Mesenchymal stem cell (in vitro differentiated cells and primary cell): ENCODE measurements at regions not wholly inside any gene's neighbourhood (a gene's known extent, or its start where the extent isn't known, plus 50 kb on each side); places are given as distances from the start of the nearest gene placed in this dataset.
"Not testable (repeated sequence)": the region's sequence is repeated elsewhere in the genome, so short reads cannot be mapped to it uniquely, and the experiment has no call there.

Source experiments
- DNase-seq: peaks from one replicate; pipeline ENCODE4 v3.0.0-alpha.2; 2013
- H2AFZ ChIP-seq: one replicate; pipeline ENCODE4 v1.6.1; 2013; ENCODE audit warnings: low read depth, mild to moderate bottlenecking, control low read depth, inconsistent platforms, low read length, moderate library complexity
- H2AK5ac ChIP-seq: 2 replicates; pipeline ENCODE4 v1.6.1; 2013; ENCODE audit warnings: low read length, moderate library complexity, mild to moderate bottlenecking, inconsistent platforms; ENCODE audit not compliant: severe bottlenecking
- H2BK120ac ChIP-seq: one replicate; pipeline ENCODE4 v1.6.1; 2013; ENCODE audit warnings: low read depth, mild to moderate bottlenecking, inconsistent platforms, low read length, moderate library complexity
- H2BK12ac ChIP-seq, 2 experiments: one replicate each; pipeline ENCODE4 v1.6.1; 2013; ENCODE audit warnings: inconsistent platforms in 2 of 2, low read length in 2 of 2, mild to moderate bottlenecking in 2 of 2, moderate library complexity in 2 of 2, control low read depth in 1 of 2
- H2BK15ac ChIP-seq: one replicate; pipeline ENCODE4 v1.6.1; 2013; ENCODE audit warnings: mild to moderate bottlenecking, low read depth, inconsistent platforms; ENCODE audit not compliant: poor library complexity, severe bottlenecking
- H2BK5ac ChIP-seq: 2 replicates; pipeline ENCODE4 v1.6.1; 2013; ENCODE audit warnings: low read depth, mild to moderate bottlenecking, low read length, control low read depth, inconsistent platforms; ENCODE audit not compliant: poor library complexity, severe bottlenecking
- H3K14ac ChIP-seq, 2 experiments: one replicate each; pipeline ENCODE4 v1.6.1; 2013; ENCODE audit warnings: inconsistent platforms in 2 of 2, low read length in 2 of 2, control low read depth in 1 of 2, mild to moderate bottlenecking in 1 of 2, moderate library complexity in 1 of 2
- H3K18ac ChIP-seq, 2 experiments: one replicate each; pipeline ENCODE4 v1.6.1; 2013; ENCODE audit warnings: inconsistent platforms in 2 of 2, low read length in 2 of 2, control low read depth in 1 of 2, low read depth in 1 of 2, mild to moderate bottlenecking in 1 of 2
- H3K23ac ChIP-seq, 2 experiments: one replicate each; pipeline ENCODE4 v1.6.1; 2013; ENCODE audit warnings: inconsistent platforms in 2 of 2, low read length in 2 of 2, mild to moderate bottlenecking in 2 of 2, moderate library complexity in 2 of 2, control low read depth in 1 of 2
- H3K27ac ChIP-seq: 2 replicates; pipeline ENCODE4 v1.5.1; 2013; ENCODE audit warnings: mild to moderate bottlenecking, moderate library complexity, low read length, control low read depth, inconsistent platforms; ENCODE audit not compliant: poor library complexity, severe bottlenecking
- H3K27me3 ChIP-seq, 2 experiments: 2 replicates each; pipeline versions ENCODE4 v1.6.1 to v1.7.0; 2013; ENCODE audit warnings: low read length in 2 of 2, mild to moderate bottlenecking in 2 of 2, moderate library complexity in 2 of 2, control low read depth in 1 of 2, inconsistent platforms in 1 of 2; ENCODE audit not compliant: control insufficient read depth in 1 of 2, insufficient read depth in 1 of 2
- H3K36me3 ChIP-seq, 2 experiments: 2 replicates each; pipeline versions ENCODE4 v1.6.1 to v1.7.0; 2013; ENCODE audit warnings: low read length in 2 of 2, control low read depth in 1 of 2, inconsistent platforms in 1 of 2, low read depth in 1 of 2, mild to moderate bottlenecking in 1 of 2; ENCODE audit not compliant: insufficient read depth in 2 of 2, control insufficient read depth in 1 of 2
- H3K4ac ChIP-seq, 2 experiments: one replicate each; pipeline ENCODE4 v1.6.1; 2013; ENCODE audit warnings: inconsistent platforms in 2 of 2, low read length in 2 of 2, mild to moderate bottlenecking in 2 of 2, moderate library complexity in 2 of 2, control low read depth in 1 of 2, low read depth in 1 of 2
- H3K4me1 ChIP-seq: 2 replicates; pipeline ENCODE4 v1.6.1; 2013; ENCODE audit warnings: low read depth, low read length, control low read depth; ENCODE audit not compliant: control insufficient read depth, insufficient read depth
- H3K4me2 ChIP-seq: 2 replicates; pipeline ENCODE4 v1.6.1; 2013; ENCODE audit warnings: low read length, mild to moderate bottlenecking, inconsistent platforms; ENCODE audit not compliant: poor library complexity, severe bottlenecking
- H3K4me3 ChIP-seq, 2 experiments: 2 replicates each; pipeline versions ENCODE4 v1.5.1 to v1.7.0; 2013; ENCODE audit warnings: low read length in 2 of 2, mild to moderate bottlenecking in 2 of 2, control low read depth in 1 of 2, low read depth in 1 of 2; ENCODE audit not compliant: insufficient read depth in 1 of 2
- H3K79me1 ChIP-seq: replicated peaks from 2 replicates; pipeline ENCODE4 v1.6.1; 2013; ENCODE audit warnings: mild to moderate bottlenecking, control low read depth, low read length, inconsistent platforms; ENCODE audit not compliant: poor library complexity, severe bottlenecking
- H3K9ac ChIP-seq: 2 replicates; pipeline ENCODE4 v1.7.0; 2013; ENCODE audit warnings: mild to moderate bottlenecking, low read length, moderate library complexity
- H3K9me3 ChIP-seq: 2 replicates; pipeline ENCODE4 v1.7.0; 2013; ENCODE audit warnings: mild to moderate bottlenecking, low read length; ENCODE audit not compliant: control insufficient read depth
- H4K8ac ChIP-seq: one replicate; pipeline ENCODE4 v1.6.1; 2013; ENCODE audit warnings: inconsistent platforms, mild to moderate bottlenecking, low read length, moderate library complexity
- H4K91ac ChIP-seq: one replicate; pipeline ENCODE4 v1.6.1; 2013; ENCODE audit warnings: mild to moderate bottlenecking, low read length, inconsistent platforms
- WGBS: methylation state at CpG from one replicate; pipeline ENCODE4 v1.1.7; 2013; ENCODE audit warnings: mixed read lengths; 5-methylcytosine and 5-hydroxymethylcytosine counted together

GRCh38 chr6:97501853-97502252 lies 218.8 kb upstream of the MMS22L start:
- no peak overlapping the region for H3K27ac ChIP-seq
- no peak overlapping the region for H2BK15ac ChIP-seq
- no peak overlapping the region for H3K23ac ChIP-seq
- no peak overlapping the region for H3K18ac ChIP-seq
- no peak overlapping the region for H3K14ac ChIP-seq
- no peaks in the 10 kb centered on the region for H3K27me3 ChIP-seq
- no peak overlapping the region for H3K4me3 ChIP-seq
- no peak for DNase-seq
- H3K4ac ChIP-seq: no peak overlapping the region
- no peak overlapping the region for H2BK120ac ChIP-seq
- no peaks in the 10 kb centered on the region for H3K36me3 ChIP-seq
- H2BK5ac ChIP-seq: no peak overlapping the region
- no peaks in the 10 kb centered on the region for H3K9me3 ChIP-seq
- no peak overlapping the region for H2AFZ ChIP-seq
- 52% methylated on average over 2 of the region's 2 CpGs for WGBS
- H3K4me1 ChIP-seq: no peaks in the 10 kb centered on the region
- no peak overlapping the region for H3K9ac ChIP-seq
- H3K79me1 ChIP-seq: no peaks in the 10 kb centered on the region
- H4K91ac ChIP-seq: no peak overlapping the region
- no peak overlapping the region for H4K8ac ChIP-seq
- H3K4me2 ChIP-seq: no peak overlapping the region
- H2BK12ac ChIP-seq: no peak overlapping the region
- no peak overlapping the region for H2AK5ac ChIP-seq

GRCh38 chr6:97508646-97509045 lies 225.6 kb upstream of the MMS22L start:
- Histone ChIP-seq H3K36me3 (no peaks in the 10 kb centered on the region), H4K91ac (no peak overlapping the region), H2AK5ac (no peak overlapping the region), H2BK12ac (no peak overlapping the region), H3K27ac (no peak overlapping the region), H3K23ac (no peak overlapping the region), H3K14ac (no peak overlapping the region), H3K18ac (no peak overlapping the region), H2BK15ac (no peak overlapping the region), H4K8ac (no peak overlapping the region), H2BK5ac (no peak overlapping the region), H3K4ac (no peak overlapping the region), H2AFZ (no peak overlapping the region), H3K9ac (no peak overlapping the region), H3K9me3 (no peaks in the 10 kb centered on the region), H3K27me3 (no peaks in the 10 kb centered on the region), H3K4me1 (no peaks in the 10 kb centered on the region), H3K4me2 (no peak overlapping the region), H3K79me1 (no peaks in the 10 kb centered on the region), H2BK120ac (no peak overlapping the region), H3K4me3 (no peak overlapping the region)
- DNase-seq: no peak
- no CpG with 5 or more reads among the region's 1 CpG for WGBS

GRCh38 chr6:97513260-97513659 lies 230.2 kb upstream of the MMS22L start:
- not testable (repeated sequence) for H3K4ac ChIP-seq, H2BK12ac ChIP-seq, H2AFZ ChIP-seq, DNase-seq, H2AK5ac ChIP-seq, H3K4me1 ChIP-seq, H2BK5ac ChIP-seq, H3K79me1 ChIP-seq, H2BK15ac ChIP-seq, H2BK120ac ChIP-seq, H3K14ac ChIP-seq, H3K9ac ChIP-seq, H3K36me3 ChIP-seq, H4K91ac ChIP-seq, H4K8ac ChIP-seq, H3K27me3 ChIP-seq, H3K4me3 ChIP-seq, H3K4me2 ChIP-seq, H3K9me3 ChIP-seq, H3K27ac ChIP-seq, H3K18ac ChIP-seq, H3K23ac ChIP-seq

GRCh38 chr6:97524811-97525210 lies 241.8 kb upstream of the MMS22L start:
- H3K4me3 ChIP-seq: no peak overlapping the region
- H3K36me3 ChIP-seq: no peaks in the 10 kb centered on the region
- peaks cover 3% of the 10 kb centered on the region for H3K9me3 ChIP-seq
- 7% methylated on average over 4 of the region's 4 CpGs for WGBS
- H2BK5ac ChIP-seq: peak overlapping the region; percentile 19
- no peaks in the 10 kb centered on the region for H3K27me3 ChIP-seq
- H2BK120ac ChIP-seq: no peak overlapping the region
- peaks cover 2% of the 10 kb centered on the region for H3K4me1 ChIP-seq
- H2BK15ac ChIP-seq: no peak overlapping the region
- H2AK5ac ChIP-seq: no peak overlapping the region
- H2BK12ac ChIP-seq: no peak overlapping the region
- no peak overlapping the region for H3K4ac ChIP-seq
- no peak overlapping the region for H3K18ac ChIP-seq
- no peak overlapping the region for H3K9ac ChIP-seq
- H3K4me2 ChIP-seq: no peak overlapping the region
- H2AFZ ChIP-seq: no peak overlapping the region
- H4K8ac ChIP-seq: no peak overlapping the region
- no peaks in the 10 kb centered on the region for H3K79me1 ChIP-seq
- no peak overlapping the region for H4K91ac ChIP-seq
- H3K27ac ChIP-seq: no peak overlapping the region
- no peak overlapping the region for H3K14ac ChIP-seq
- no peak for DNase-seq
- no peak overlapping the region for H3K23ac ChIP-seq
